Peyer's patch (tissue), 4 donors: ENCODE measurements at regions not wholly inside any gene's neighbourhood (a gene's known extent, or its start where the extent isn't known, plus 50 kb on each side); places are given as distances from the start of the nearest gene placed in this dataset.

ENCODE experiments used
- POLR2A ChIP-seq, 2 donors: fragments of 450-650 bp; IDR thresholded peaks; one replicate each; pipeline ENCODE4 v1.5.1; 2017; ENCODE audit warnings: antibody characterized with exemption in 2 of 2, mild to moderate bottlenecking in 2 of 2, moderate library complexity in 2 of 2
- TF ChIP-seq, protein P1 (sequence below), 6 experiments: fragments of 450-650 bp in 4 of 6; fragments of 200-600 bp in 2 of 6; sonication (generic) in 1 of 6; IDR thresholded peaks; one replicate each; pipeline ENCODE4 v1.5.1; 2017 to 2019; ENCODE audit warnings: antibody characterized with exemption in 6 of 6, mild to moderate bottlenecking in 3 of 6, moderate library complexity in 1 of 6

DNA sequence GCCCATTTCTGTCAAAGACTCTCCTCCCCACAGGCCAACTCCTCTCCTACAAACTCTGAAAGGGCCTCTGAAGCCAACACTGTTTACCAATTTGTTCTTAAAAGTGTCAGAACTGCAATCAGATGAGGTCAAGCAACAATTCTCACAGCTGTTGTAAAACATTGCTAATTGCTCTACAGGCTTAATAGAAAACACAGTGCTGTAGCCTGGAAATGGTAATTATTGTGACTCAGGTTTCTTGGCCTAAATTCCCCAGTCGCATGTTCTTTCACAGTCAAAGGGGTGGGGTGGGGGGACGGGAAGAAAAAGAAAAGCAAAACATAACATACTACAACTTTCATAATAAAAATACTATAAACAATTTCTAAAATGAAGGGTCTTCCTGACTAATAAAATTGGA lies 343.2 kb downstream of the DMAC1 start:
- TF ChIP-seq, protein P1, sequence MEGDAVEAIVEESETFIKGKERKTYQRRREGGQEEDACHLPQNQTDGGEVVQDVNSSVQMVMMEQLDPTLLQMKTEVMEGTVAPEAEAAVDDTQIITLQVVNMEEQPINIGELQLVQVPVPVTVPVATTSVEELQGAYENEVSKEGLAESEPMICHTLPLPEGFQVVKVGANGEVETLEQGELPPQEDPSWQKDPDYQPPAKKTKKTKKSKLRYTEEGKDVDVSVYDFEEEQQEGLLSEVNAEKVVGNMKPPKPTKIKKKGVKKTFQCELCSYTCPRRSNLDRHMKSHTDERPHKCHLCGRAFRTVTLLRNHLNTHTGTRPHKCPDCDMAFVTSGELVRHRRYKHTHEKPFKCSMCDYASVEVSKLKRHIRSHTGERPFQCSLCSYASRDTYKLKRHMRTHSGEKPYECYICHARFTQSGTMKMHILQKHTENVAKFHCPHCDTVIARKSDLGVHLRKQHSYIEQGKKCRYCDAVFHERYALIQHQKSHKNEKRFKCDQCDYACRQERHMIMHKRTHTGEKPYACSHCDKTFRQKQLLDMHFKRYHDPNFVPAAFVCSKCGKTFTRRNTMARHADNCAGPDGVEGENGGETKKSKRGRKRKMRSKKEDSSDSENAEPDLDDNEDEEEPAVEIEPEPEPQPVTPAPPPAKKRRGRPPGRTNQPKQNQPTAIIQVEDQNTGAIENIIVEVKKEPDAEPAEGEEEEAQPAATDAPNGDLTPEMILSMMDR (IDR thresholded peaks at IDR 0.05), result no peak
- TF ChIP-seq POLR2A (IDR thresholded peaks at IDR 0.05), result no peak
